HepG2 (cell line): ENCODE measurements at regions not wholly inside any gene's neighbourhood (a gene's known extent, or its start where the extent isn't known, plus 50 kb on each side); places are given as distances from the start of the nearest gene placed in this dataset.
A peak's percentile ranks its signal among the peaks of the same experiment; 100 is the strongest.

Experiments used
- ERF ChIP-seq: IDR thresholded peaks from 2 replicates; pipeline ENCODE4 v1.6.1; 2018; ENCODE audit warnings: missing biosample characterization, missing genetic modification reagents
- HDAC6 ChIP-seq: fragments of 200-600 bp; sonication (generic); IDR thresholded peaks from 2 replicates; pipeline ENCODE4 v1.7.0; 2017; ENCODE audit warnings: mild to moderate bottlenecking, antibody characterized with exemption, low read length, low read depth
- PLRG1 ChIP-seq: fragments of 450-650 bp; conservative IDR thresholded peaks from 2 replicates; pipeline ENCODE4 v1.6.1; 2016
- ZFAT ChIP-seq: sonication (generic); formaldehyde crosslinking; conservative IDR thresholded peaks from 2 replicates; pipeline ENCODE4 v1.8.1; 2023; ENCODE audit warnings: missing genetic modification reagents, inconsistent platforms
- ZNF598 ChIP-seq: sonication (generic); formaldehyde crosslinking; IDR thresholded peaks from 2 replicates; pipeline ENCODE4 v1.5.1; 2020; ENCODE audit warnings: mild to moderate bottlenecking, missing genetic modification reagents, borderline replicate concordance
- ZNF879 ChIP-seq: sonication (generic); formaldehyde crosslinking; IDR thresholded peaks from 2 replicates; pipeline ENCODE4 v1.8.1; 2023; ENCODE audit warnings: missing genetic modification reagents
- ZNF891 ChIP-seq: sonication (generic); formaldehyde crosslinking; IDR thresholded peaks from 2 replicates; pipeline ENCODE4 v1.5.0; 2020; ENCODE audit warnings: mild to moderate bottlenecking, missing genetic modification reagents
- TF ChIP-seq, protein P1 (sequence below): IDR thresholded peaks from 2 replicates; pipeline ENCODE4 v1.6.1; 2016; ENCODE audit warnings: low read depth
- TF ChIP-seq, protein P2 (sequence below): sonication (generic); formaldehyde crosslinking; IDR thresholded peaks from 2 replicates; pipeline ENCODE4; 2020; ENCODE audit warnings: missing genetic modification reagents, mild to moderate bottlenecking, borderline replicate concordance
- TF ChIP-seq, protein P3 (sequence below): sonication (generic); formaldehyde crosslinking; IDR thresholded peaks from 2 replicates; pipeline ENCODE4 v1.8.1; 2023; ENCODE audit warnings: mild to moderate bottlenecking, moderate library complexity, missing genetic modification reagents
- TF ChIP-seq, protein P4 (sequence below): sonication (generic); formaldehyde crosslinking; IDR thresholded peaks from 2 replicates; pipeline ENCODE4 v1.8.1; 2023; ENCODE audit warnings: mild to moderate bottlenecking, missing genetic modification reagents
- TF ChIP-seq, protein P5 (sequence below): sonication (generic); formaldehyde crosslinking; conservative IDR thresholded peaks from 2 replicates; pipeline ENCODE4 v1.8.0; 2022; ENCODE audit warnings: mild to moderate bottlenecking, moderate library complexity, missing genetic modification reagents
- TF ChIP-seq, protein P6 (sequence below), 2 experiments: IDR thresholded peaks; 2 replicates each; pipeline ENCODE4 v1.6.1; 2011 to 2012; ENCODE audit warnings: low read length in 2 of 2, borderline replicate concordance in 1 of 2, low read depth in 1 of 2, mild to moderate bottlenecking in 1 of 2, moderate library complexity in 1 of 2

DNA sequence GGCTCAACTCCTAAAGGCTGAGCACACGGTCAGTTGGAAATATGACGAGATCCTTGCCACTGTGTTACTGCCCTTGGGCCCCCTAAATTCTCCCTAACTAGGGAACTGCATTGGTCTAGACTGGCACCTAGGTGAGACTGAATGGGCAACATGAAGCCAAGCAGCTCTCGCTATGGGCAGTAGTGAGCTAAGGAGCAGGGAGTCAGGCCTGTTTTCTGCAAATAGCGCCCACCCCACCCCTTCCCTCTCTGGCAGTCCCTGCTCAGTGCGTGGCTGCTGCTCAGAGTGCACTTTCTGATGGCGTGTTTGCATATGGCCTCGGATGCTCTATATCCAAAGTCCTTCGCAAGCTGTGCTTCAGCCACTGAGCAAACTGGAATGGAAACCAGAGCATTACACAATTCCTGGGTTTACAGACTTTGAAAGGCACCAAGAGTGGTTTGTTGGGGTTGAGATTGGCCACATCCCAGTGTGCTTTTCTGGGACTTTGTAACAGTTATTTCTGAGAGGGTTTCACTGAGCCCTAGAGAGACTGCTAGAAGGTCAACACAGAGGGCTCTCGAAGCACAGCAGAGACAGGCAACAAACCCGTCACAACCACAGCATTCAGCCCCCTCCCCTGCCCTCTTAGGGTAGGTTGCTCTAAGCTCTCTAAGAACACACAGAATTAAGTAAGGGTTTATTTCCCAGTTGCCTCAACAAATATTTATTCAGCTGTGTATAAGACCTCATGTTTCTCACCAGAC, 419.9 kb downstream of the STK39 start (continued):
- TF ChIP-seq, protein P1, sequence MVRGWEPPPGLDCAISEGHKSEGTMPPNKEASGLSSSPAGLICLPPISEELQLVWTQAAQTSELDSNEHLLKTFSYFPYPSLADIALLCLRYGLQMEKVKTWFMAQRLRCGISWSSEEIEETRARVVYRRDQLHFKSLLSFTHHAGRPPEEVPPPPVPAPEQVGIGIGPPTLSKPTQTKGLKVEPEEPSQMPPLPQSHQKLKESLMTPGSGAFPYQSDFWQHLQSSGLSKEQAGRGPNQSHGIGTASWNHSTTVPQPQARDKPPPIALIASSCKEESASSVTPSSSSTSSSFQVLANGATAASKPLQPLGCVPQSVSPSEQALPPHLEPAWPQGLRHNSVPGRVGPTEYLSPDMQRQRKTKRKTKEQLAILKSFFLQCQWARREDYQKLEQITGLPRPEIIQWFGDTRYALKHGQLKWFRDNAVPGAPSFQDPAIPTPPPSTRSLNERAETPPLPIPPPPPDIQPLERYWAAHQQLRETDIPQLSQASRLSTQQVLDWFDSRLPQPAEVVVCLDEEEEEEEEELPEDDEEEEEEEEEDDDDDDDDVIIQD (CRISPR knock-in tag): peak; percentile 100
- TF ChIP-seq, protein P2, sequence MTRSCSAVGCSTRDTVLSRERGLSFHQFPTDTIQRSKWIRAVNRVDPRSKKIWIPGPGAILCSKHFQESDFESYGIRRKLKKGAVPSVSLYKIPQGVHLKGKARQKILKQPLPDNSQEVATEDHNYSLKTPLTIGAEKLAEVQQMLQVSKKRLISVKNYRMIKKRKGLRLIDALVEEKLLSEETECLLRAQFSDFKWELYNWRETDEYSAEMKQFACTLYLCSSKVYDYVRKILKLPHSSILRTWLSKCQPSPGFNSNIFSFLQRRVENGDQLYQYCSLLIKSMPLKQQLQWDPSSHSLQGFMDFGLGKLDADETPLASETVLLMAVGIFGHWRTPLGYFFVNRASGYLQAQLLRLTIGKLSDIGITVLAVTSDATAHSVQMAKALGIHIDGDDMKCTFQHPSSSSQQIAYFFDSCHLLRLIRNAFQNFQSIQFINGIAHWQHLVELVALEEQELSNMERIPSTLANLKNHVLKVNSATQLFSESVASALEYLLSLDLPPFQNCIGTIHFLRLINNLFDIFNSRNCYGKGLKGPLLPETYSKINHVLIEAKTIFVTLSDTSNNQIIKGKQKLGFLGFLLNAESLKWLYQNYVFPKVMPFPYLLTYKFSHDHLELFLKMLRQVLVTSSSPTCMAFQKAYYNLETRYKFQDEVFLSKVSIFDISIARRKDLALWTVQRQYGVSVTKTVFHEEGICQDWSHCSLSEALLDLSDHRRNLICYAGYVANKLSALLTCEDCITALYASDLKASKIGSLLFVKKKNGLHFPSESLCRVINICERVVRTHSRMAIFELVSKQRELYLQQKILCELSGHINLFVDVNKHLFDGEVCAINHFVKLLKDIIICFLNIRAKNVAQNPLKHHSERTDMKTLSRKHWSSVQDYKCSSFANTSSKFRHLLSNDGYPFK (CRISPR knock-in tag): peak; percentile 84; the same call in 1 of the 2 replicates
- TF ChIP-seq PLRG1: no peak
- TF ChIP-seq, protein P3, sequence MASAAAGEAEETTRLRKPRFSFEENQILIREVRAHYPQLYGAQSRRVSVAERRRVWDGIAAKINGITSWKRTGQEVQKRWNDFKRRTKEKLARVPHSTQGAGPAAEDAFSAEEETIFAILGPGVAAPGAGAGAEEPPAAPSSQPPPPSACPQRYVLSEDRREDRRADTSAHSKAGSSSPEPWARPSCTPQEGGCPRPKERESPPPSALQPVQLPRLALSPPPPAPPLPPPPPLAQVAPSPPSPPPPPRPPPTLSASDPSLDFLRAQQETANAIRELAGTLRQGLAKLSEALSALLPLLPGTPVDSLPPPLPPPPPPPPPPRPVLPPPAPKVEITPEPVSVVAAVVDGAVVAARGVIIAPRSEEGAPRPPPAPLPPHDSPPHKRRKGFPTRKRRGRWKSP (CRISPR knock-in tag): peak; percentile 98
- peak; percentile 65 for TF ChIP-seq ZNF598 (CRISPR knock-in tag)
- TF ChIP-seq ZFAT (CRISPR knock-in tag): no peak
- TF ChIP-seq, protein P4, sequence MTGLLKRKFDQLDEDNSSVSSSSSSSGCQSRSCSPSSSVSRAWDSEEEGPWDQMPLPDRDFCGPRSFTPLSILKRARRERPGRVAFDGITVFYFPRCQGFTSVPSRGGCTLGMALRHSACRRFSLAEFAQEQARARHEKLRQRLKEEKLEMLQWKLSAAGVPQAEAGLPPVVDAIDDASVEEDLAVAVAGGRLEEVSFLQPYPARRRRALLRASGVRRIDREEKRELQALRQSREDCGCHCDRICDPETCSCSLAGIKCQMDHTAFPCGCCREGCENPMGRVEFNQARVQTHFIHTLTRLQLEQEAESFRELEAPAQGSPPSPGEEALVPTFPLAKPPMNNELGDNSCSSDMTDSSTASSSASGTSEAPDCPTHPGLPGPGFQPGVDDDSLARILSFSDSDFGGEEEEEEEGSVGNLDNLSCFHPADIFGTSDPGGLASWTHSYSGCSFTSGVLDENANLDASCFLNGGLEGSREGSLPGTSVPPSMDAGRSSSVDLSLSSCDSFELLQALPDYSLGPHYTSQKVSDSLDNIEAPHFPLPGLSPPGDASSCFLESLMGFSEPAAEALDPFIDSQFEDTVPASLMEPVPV (CRISPR knock-in tag): peak; percentile 95; the same call in 1 of the 2 replicates
- TF ChIP-seq, protein P5, sequence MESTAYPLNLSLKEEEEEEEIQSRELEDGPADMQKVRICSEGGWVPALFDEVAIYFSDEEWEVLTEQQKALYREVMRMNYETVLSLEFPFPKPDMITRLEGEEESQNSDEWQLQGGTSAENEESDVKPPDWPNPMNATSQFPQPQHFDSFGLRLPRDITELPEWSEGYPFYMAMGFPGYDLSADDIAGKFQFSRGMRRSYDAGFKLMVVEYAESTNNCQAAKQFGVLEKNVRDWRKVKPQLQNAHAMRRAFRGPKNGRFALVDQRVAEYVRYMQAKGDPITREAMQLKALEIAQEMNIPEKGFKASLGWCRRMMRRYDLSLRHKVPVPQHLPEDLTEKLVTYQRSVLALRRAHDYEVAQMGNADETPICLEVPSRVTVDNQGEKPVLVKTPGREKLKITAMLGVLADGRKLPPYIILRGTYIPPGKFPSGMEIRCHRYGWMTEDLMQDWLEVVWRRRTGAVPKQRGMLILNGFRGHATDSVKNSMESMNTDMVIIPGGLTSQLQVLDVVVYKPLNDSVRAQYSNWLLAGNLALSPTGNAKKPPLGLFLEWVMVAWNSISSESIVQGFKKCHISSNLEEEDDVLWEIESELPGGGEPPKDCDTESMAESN (CRISPR knock-in tag): peak; percentile 96
- no peak; the same call in none of the 2 replicates for TF ChIP-seq ZNF891 (CRISPR knock-in tag)
- TF ChIP-seq, protein P6, sequence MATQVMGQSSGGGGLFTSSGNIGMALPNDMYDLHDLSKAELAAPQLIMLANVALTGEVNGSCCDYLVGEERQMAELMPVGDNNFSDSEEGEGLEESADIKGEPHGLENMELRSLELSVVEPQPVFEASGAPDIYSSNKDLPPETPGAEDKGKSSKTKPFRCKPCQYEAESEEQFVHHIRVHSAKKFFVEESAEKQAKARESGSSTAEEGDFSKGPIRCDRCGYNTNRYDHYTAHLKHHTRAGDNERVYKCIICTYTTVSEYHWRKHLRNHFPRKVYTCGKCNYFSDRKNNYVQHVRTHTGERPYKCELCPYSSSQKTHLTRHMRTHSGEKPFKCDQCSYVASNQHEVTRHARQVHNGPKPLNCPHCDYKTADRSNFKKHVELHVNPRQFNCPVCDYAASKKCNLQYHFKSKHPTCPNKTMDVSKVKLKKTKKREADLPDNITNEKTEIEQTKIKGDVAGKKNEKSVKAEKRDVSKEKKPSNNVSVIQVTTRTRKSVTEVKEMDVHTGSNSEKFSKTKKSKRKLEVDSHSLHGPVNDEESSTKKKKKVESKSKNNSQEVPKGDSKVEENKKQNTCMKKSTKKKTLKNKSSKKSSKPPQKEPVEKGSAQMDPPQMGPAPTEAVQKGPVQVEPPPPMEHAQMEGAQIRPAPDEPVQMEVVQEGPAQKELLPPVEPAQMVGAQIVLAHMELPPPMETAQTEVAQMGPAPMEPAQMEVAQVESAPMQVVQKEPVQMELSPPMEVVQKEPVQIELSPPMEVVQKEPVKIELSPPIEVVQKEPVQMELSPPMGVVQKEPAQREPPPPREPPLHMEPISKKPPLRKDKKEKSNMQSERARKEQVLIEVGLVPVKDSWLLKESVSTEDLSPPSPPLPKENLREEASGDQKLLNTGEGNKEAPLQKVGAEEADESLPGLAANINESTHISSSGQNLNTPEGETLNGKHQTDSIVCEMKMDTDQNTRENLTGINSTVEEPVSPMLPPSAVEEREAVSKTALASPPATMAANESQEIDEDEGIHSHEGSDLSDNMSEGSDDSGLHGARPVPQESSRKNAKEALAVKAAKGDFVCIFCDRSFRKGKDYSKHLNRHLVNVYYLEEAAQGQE (IDR thresholded peaks at IDR 0.05; ENCODE audit: borderline replicate concordance in 1 of 2, low read depth in 1 of 2, low read length in 2 of 2): peak in 1 of 2 experiments; percentile 51; a peak in 1 of 4 replicates
- peak; percentile 94; the same call in 1 of the 2 replicates for TF ChIP-seq ERF (CRISPR knock-in tag)
- no peak for TF ChIP-seq HDAC6
- TF ChIP-seq ZNF879 (CRISPR knock-in tag): no peak
